IPS-18c (cell line): ENCODE measurements at regions not wholly inside any gene's neighbourhood (a gene's known extent, or its start where the extent isn't known, plus 50 kb on each side); places are given as distances from the start of the nearest gene placed in this dataset.
"Not testable (repeated sequence)": the region's sequence is repeated elsewhere in the genome, so short reads cannot be mapped to it uniquely, and the experiment has no call there.

Experiments used
- H3K4me3 ChIP-seq: 2 replicates; pipeline ENCODE4 v1.7.0; 2013; ENCODE audit warnings: low read depth, mild to moderate bottlenecking, low read length, moderate library complexity; ENCODE audit not compliant: insufficient read depth
- H3K9me3 ChIP-seq: one replicate; pipeline ENCODE4 v1.6.1; 2013; ENCODE audit warnings: mild to moderate bottlenecking, low read length, moderate library complexity; ENCODE audit not compliant: control insufficient read depth, insufficient read depth

DNA sequence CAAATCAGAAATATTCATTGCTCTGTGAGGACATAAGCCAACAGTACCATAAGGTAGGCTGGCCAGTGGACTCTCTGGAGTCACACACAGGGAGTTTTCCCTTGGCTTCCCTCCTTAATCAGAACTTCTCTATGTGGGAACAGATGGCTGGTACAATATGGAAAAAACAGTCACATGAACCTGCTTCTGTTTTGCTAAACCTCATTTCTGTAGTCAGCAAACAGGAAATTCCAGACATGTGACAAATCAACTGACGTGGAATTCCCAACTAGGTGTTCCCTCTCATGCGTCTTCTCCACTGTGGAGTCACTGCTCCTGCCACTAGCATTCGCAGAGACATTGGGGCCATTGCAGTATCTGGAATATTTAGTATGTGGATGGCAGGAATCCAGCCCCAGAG, 617.6 kb downstream of the KIF4B start:
- H3K9me3 ChIP-seq = peaks cover 5% of the 10 kb centered on the region
- H3K4me3 ChIP-seq = no peak overlapping the region

DNA sequence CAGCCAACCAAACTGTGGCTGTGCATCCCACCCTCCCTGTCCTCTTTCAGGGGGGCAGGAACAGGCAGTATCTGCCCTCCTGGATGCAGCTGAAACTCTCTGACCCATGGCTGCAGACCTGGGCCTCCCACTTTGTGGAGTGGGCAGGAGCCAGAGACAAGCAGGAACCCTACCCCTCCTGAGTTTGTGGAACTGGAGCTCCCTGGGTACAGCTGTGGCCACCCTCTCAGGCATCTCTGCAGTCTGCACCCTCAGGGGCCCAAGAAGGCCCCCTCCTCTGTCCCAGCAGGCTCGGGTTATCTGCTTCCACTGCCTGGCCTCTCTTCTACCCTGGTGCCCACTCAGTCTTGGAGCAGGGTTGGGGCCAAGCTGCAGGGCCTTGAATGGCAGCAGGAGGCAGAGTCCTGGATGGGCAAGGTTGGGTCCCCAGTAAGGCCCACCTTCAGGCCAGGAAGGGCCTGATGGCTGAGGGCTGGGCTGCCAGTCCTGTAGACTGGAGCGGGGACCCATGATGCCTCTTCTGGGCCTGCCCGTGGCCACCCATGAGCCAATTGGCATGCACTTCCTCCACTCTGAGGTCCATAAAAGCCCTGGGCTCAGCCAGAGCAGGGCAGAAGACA, 619.9 kb downstream of the KIF4B start:
- Histone ChIP-seq H3K9me3 (peaks cover 5% of the 10 kb centered on the region), H3K4me3 (no peak overlapping the region)

GRCh38 chr5:155649666-155650065, 636.1 kb downstream of the KIF4B start:
- Histone ChIP-seq H3K4me3 (no peak overlapping the region), H3K9me3 (no peaks in the 10 kb centered on the region)

GRCh38 chr5:155655569-155655968, 642.0 kb downstream of the KIF4B start:
- no peak overlapping the region for H3K4me3 ChIP-seq

DNA sequence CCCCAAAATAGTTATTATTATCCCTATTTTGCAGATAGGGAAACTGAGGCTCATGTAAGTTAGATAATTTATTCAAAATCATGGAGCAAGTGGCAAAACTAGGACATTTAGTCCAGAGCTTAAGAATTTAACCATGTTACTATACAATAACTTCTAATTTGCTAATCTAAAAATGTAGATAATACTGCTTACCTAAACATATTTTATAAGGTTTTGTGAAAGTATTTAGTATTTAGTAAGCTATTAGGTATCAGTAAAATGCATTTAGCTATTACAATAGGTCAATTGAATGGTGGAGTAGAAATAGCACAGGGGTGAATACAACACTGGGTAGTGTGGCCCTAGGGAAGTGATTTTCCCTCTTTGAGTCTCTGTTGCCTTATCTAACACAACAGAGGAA, 648.3 kb downstream of the KIF4B start:
- Histone ChIP-seq H3K9me3 (no peaks in the 10 kb centered on the region), H3K4me3 (no peak overlapping the region)

More at GRCh38 chr5:155655569-155655968, 642.0 kb downstream of the KIF4B start:
- H3K9me3 ChIP-seq = no peaks in the 10 kb centered on the region

DNA sequence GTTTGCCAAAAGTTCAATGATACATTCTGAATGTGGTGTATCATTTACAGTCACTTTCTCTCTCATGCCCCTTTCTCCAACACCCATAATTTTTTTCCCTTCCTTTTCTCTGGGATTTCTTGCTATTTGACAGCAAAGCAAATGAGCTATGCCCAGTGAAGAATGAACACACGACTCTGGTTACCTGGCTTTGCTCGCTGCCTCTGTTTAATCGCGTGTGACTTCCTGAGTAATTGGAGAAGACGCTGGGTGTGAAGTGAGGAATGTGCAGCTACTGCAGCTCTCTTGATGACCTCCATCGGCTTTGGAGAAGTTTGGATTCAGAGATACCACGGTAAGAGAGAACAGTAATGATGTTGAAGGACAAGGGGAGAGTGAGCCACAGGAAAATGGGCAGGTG, 651.8 kb downstream of the KIF4B start:
- Histone ChIP-seq H3K4me3 (no peak overlapping the region), H3K9me3 (no peaks in the 10 kb centered on the region)

DNA sequence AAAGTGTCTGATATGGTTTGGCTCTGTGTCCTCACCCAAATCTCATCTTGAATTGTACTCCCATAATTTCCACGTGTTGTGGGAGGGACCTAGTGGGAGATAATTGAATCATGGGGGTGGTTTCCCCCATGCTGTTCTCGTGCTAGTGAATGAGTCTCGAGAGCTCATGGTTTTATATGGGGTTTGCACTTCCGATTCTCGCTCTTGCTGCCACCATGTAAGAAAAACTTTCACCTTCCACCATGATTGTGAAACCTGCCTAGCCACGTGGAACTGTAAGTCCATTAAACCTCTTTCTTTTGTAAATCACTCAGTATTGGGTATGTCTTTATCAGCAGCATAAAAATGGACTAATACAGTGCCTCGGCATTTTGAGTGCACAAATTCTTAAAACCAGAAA, 655.0 kb upstream of the SGCD start:
- not testable (repeated sequence) for H3K4me3 ChIP-seq, H3K9me3 ChIP-seq

GRCh38 chr5:155676967-155677366, 650.0 kb upstream of the SGCD start:
- Histone ChIP-seq H3K9me3 (no peaks in the 10 kb centered on the region), H3K4me3 (no peak overlapping the region)

DNA sequence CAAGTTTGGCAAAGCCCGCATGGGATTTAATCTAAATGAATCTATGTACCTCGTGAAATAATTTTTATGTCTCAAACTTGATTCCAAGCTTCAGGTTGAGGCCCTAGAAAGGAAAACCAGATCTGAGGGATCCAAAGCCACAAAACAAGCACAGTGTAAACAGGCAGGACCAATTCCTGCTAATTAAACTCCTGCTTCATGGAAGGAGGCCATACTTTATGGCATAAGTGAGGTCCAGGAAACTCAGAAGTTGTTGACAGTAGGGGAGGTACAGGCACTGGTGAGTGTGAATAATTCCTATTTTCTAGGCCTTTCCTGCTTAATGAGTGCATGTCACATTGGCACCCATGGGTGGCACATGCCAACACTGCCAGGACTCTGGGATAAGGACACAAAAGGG, 648.6 kb upstream of the SGCD start:
- no peaks in the 10 kb centered on the region for H3K9me3 ChIP-seq

DNA sequence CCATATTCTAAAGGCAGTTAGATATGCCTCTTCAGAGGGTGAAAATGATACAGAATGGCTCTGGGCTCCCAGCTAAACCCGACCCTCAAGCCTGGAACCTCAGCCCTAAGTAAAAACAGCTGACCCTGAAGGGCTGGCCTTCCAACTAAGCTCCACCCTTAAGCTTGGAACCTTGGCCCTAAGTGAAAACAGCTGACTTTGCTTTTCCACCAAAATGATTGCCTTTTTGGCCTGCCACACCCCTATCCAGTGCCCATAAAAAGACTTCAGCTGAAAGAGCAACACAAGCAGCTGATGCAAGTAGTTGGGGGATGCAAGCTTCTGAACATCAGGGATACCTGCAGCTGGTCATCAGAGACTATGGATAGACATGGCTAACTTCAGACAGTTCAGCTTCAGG, 647.4 kb upstream of the SGCD start:
- H3K4me3 ChIP-seq = no peak overlapping the region
- H3K9me3 ChIP-seq = no peaks in the 10 kb centered on the region

More for the DNA sequence above, 648.6 kb upstream of the SGCD start:
- no peak overlapping the region for H3K4me3 ChIP-seq

DNA sequence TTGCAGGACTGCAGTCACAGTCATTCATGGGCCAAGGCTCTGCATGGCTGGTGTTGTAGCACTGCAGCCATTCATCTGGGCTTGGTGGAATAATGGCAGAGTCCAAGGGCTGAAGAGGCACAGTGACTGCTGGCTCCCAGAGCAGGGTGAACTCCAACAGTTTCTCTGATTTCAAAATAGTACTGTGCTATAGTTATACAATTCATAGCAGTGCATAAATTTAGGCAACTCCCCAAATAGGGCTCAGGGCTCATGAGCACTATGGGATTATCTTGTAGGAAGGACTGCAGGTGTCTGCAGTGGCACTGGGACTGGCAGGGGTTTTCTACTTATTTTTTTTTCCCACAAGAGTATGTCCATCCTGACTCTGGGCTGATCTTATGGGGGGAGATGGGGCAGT, 642.5 kb upstream of the SGCD start:
- Histone ChIP-seq H3K9me3 (no peaks in the 10 kb centered on the region), H3K4me3 (no peak overlapping the region)

DNA sequence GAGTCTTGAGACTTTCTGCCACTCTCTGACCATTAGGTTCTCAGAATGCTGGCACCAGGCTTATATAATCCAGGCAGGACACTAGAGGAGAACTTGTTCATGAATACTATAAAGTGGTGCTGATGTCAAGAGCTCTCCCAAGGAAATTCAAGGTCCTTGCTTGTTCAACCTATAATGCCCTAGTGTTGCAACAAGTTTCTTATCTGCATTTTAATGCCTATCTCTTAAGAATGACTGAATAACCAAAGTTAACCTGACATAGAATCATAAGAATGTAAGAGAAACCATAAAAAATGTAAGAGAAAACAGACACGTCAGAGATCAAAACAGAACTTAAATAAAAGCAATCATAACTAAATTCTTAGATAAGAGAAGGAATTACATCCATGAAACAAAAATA, 640.8 kb upstream of the SGCD start:
- no peaks in the 10 kb centered on the region for H3K9me3 ChIP-seq

GRCh38 chr5:155689406-155689805, 637.6 kb upstream of the SGCD start:
- Histone ChIP-seq H3K9me3 (no peaks in the 10 kb centered on the region), H3K4me3 (no peak overlapping the region)

More for the DNA sequence above, 640.8 kb upstream of the SGCD start:
- H3K4me3 ChIP-seq = no peak overlapping the region

DNA sequence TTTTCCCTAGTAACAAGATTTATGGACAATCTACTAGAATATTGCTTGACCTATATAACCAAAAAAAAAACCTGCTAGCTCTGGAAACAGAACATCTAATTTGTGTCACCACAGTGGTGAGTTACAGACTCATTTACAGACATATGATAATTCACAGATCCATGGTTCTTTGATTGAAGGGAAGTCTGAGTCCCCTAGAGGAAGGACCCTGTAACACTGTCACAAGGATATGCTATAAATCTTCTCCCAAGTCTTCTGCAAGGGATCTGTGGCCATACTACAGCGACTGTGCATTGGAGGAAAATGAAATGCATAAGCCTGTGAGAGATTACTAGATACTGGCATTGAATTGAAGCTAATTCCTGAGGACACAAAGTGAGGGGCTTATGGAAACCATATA, 630.6 kb upstream of the SGCD start:
- no peak overlapping the region for H3K4me3 ChIP-seq
- no peaks in the 10 kb centered on the region for H3K9me3 ChIP-seq

DNA sequence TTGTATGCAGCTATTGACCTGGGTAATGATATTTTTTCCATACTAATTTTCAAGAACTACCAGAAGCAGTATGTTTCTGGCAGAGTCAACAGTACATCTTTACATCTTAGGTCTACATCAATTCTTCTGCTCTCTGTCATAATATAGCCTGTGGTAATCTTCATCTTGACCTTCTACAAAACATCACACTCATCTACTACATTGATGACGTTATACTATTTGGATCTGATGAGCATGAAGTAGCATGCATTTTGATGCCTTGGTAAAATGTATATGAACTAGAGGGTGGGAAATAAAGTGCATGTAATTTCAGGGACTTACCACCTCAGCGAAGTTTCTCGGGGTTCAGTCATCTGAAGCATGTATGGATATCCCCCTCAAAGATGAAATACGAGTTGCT, 629.7 kb upstream of the SGCD start:
- H3K9me3 ChIP-seq = no peaks in the 10 kb centered on the region
- H3K4me3 ChIP-seq = no peak overlapping the region

GRCh38 chr5:155699385-155699784, 627.6 kb upstream of the SGCD start:
- Histone ChIP-seq H3K4me3 (no peak overlapping the region), H3K9me3 (no peaks in the 10 kb centered on the region)

DNA sequence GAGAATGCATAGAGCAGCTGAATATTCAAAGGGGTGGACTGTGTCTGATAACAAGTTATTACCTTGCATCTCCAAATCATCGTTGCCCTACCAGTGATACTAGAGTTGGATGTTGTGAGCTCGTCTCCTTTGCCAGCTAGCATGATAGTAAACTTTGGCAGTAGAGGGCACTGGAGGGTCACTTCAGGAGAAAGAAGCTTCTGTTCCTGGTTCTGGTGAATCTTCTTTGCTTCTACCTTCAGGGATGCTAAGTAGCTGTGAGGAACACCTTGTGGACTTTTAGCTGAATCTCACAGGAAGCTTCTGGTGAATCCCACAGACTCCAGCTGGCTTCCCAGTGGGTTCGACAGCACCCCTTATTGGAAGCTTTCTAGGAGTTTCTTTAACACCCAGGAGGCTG, 626.6 kb upstream of the SGCD start:
- Histone ChIP-seq H3K4me3 (no peak overlapping the region), H3K9me3 (no peaks in the 10 kb centered on the region)

- Histone ChIP-seq H3K4me3 (no peak overlapping the region), H3K9me3 (no peaks in the 10 kb centered on the region)
Observed at GRCh38 chr5:155711882-155712281, 615.1 kb upstream of the SGCD start.

GRCh38 chr5:155714435-155714834, 612.5 kb upstream of the SGCD start:
- not testable (repeated sequence) for H3K4me3 ChIP-seq, H3K9me3 ChIP-seq
